DMS79 treated with DMSO at 0.1 percent for 48 hours (cell line): ENCODE measurements at regions not wholly inside any gene's neighbourhood (a gene's known extent, or its start where the extent isn't known, plus 50 kb on each side); places are given as distances from the start of the nearest gene placed in this dataset.
"Not testable (repeated sequence)": the region's sequence is repeated elsewhere in the genome, so short reads cannot be mapped to it uniquely, and the experiment has no call there.

Source experiments
- DNase-seq: peaks from one replicate; lab custom pipeline; 2025; lab: John Stamatoyannopoulos, UW

GRCh38 chr20:24836661-24837299 lies 112.3 kb upstream of the CST7 start:
- no peak for DNase-seq

- DNase-seq: no peak
Measured at GRCh38 chr20:24837781-24838450, 111.2 kb upstream of the CST7 start.

- no peak for DNase-seq
Measured at GRCh38 chr20:24838546-24839535, 110.2 kb upstream of the CST7 start.

- no peak for DNase-seq
Measured at GRCh38 chr20:24840121-24840713, 108.9 kb upstream of the CST7 start.

- no peak for DNase-seq
Measured at GRCh38 chr20:24842274-24842917, 106.7 kb upstream of the CST7 start.

GRCh38 chr20:24842918-24843715 lies 106.0 kb upstream of the CST7 start:
- no peak for DNase-seq

DNA sequence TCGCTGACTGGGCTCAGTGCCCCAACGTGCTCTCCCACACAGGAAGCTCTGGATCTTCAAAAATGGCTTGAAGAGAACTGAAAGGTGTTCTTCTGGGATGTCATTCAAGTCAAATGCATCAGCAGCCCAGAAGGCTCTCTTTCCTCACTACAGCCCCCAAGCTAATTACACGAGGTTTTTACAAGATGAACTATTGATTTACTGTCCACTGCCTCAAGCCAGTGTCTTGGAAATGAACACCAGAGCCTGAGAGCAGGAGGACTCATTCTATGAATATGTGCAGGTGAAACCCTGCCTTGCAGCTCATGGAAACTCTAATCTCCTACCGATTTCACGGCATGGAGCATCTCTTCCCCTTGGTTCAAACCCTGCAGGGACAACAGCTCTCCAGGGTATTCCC lies 98.9 kb upstream of the CST7 start:
- DNase-seq: no peak

DNA sequence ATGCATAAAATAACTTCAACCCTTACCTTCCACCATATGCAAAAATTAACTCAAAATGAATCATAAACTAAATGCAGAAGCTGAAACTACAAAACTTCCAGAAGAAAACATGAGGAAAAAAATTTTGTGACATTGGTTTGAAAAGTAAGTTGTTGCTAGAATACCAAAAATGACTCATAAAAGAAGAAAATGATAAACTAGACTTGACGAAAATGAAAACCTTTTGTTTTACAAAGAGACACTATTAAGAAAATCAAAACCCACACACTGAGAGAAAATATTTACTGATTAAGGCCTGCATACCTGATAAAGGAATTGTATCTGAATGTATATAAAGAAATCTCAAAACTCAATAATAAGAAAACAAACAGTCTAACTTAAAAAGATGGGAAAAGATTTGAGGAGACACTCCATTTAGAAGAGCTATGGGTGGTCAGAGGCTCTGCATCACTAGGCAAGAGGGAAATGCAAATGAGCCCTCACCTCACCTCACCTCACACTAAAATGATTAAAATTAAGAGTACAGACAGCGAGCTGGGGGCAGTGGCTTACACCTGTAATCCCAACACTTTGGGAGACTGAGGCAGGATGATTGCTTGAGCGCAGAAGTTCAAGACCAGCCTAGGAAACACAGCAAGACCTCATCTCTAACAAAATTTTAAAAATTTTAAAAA lies 97.6 kb upstream of the CST7 start:
- DNase-seq: no peak

- DNase-seq: no peak
Measured at GRCh38 chr20:24853916-24854315, 95.2 kb upstream of the CST7 start.

GRCh38 chr20:24855848-24856247 lies 93.2 kb upstream of the CST7 start:
- no peak for DNase-seq

DNA sequence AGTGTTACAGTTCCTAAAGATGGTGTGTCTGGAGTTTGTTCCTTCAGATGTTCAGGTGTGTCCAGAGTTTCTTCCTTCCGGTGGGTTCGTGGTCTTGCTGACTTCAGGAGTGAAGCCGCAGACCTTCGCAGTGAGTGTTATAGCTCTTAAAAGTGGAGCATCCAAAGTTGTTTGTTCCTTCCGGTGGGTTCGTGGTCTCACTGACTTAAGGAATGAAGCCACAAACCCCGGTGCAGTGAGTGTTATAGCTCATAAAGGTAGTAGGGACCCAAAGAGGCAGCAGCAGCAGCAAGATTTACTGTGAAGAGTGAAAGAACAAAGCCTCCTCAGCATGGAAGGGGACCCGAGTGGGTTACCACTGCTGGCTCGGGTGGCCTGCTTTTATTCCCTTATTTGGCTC lies 90.6 kb upstream of the CST7 start:
- not testable (repeated sequence) for DNase-seq

- DNase-seq: no peak
Measured at GRCh38 chr20:24859539-24859938, 89.5 kb upstream of the CST7 start.

- DNase-seq: no peak
Measured at GRCh38 chr20:24862186-24862585, 86.9 kb upstream of the CST7 start.

- DNase-seq: no peak
Measured at GRCh38 chr20:24862606-24863005, 86.5 kb upstream of the CST7 start.

DNA sequence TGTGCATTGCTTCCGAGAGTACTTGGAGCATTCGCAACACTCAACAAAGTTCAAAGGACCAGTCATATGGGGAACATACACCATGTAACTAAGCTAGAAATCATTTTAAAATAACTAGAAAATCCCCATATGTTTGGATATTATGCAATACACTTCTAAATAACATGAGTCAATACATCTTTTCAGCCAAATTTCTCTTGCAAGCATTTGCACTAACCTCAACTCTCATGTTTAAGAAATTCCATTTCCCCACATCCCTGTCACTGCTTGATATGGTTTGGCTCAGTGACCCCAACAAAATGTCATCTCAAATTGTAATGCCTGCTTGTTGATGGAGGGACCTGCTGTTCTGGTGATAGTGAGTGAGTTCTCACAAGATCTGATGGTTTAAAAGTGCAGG lies 85.7 kb upstream of the CST7 start:
- DNase-seq: no peak

- no peak for DNase-seq
Measured at GRCh38 chr20:24866008-24866407, 83.1 kb upstream of the CST7 start.

DNA sequence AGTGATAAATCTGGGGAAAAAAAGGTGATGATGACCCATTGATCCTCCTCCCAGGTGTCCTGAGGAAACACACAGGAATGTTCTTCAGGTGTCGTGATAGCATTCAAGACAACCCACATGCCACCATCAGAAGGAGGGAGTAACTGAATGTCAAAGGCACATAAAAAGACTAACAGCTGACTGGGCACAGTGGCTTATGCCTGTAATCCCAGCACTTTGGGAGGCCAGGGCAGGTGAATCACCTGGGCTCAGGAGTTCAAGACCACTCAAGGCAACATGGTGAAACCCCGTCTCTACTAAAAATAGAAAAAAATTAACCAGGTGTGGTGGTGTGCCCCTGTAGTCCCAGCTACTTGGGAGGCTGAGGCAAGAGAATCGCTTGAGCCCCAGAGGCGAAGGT lies 82.3 kb upstream of the CST7 start:
- no peak for DNase-seq

- DNase-seq: no peak
Measured at GRCh38 chr20:24867556-24867955, 81.5 kb upstream of the CST7 start.

DNA sequence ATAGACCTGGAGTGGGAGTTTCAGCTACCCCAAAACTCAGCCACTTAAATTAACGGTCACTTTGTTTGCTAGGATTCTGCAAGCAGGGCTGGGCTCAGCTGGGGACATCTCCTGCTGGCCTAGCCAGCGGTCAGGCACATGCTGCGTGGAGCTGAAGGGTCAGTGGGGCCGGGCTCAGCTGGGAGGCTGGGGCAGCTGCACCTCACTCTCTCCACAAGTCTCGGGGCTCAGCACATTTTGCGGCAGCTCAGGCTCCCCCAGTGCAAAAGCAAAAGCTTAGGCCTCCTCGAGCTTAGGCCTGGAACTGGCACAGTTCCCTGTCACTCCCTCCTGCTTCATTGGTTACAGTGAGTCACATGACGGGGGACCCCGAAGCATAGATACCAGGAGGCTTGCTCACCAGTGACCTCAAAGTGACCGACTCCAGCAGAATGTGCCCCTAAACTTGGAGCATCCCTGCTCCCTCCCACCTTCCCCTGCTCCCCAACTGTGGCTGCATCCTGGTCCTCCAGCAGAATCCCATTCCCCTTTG lies 80.6 kb upstream of the CST7 start:
- no peak for DNase-seq

- no peak for DNase-seq
Measured at GRCh38 chr20:24868959-24869358, 80.1 kb upstream of the CST7 start.
